Uterus (tissue), 2 donors: ENCODE measurements at regions not wholly inside any gene's neighbourhood (a gene's known extent, or its start where the extent isn't known, plus 50 kb on each side); places are given as distances from the start of the nearest gene placed in this dataset.

Experiments
- POLR2A ChIP-seq, 2 donors: fragments of 450-650 bp; IDR thresholded peaks; one replicate each; pipeline ENCODE4 v1.6.1; 2016; ENCODE audit warnings: antibody characterized with exemption in 2 of 2, mild to moderate bottlenecking in 1 of 2, moderate library complexity in 1 of 2
- TF ChIP-seq, protein P1 (sequence below), 4 experiments: fragments of 200-600 bp in 2 of 4; fragments of 450-650 bp in 2 of 4; sonication (generic) in 2 of 4; IDR thresholded peaks; one replicate each; pipeline ENCODE4 v1.5.1; 2016 to 2019; ENCODE audit warnings: antibody characterized with exemption in 4 of 4, mild to moderate bottlenecking in 2 of 4, moderate library complexity in 1 of 4

GRCh38 chr9:31601666-31602065 is 782.8 kb upstream of the ACO1 start:
- TF ChIP-seq, protein P1, sequence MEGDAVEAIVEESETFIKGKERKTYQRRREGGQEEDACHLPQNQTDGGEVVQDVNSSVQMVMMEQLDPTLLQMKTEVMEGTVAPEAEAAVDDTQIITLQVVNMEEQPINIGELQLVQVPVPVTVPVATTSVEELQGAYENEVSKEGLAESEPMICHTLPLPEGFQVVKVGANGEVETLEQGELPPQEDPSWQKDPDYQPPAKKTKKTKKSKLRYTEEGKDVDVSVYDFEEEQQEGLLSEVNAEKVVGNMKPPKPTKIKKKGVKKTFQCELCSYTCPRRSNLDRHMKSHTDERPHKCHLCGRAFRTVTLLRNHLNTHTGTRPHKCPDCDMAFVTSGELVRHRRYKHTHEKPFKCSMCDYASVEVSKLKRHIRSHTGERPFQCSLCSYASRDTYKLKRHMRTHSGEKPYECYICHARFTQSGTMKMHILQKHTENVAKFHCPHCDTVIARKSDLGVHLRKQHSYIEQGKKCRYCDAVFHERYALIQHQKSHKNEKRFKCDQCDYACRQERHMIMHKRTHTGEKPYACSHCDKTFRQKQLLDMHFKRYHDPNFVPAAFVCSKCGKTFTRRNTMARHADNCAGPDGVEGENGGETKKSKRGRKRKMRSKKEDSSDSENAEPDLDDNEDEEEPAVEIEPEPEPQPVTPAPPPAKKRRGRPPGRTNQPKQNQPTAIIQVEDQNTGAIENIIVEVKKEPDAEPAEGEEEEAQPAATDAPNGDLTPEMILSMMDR (IDR thresholded peaks at IDR 0.05), result no peak
- no peak for TF ChIP-seq POLR2A (IDR thresholded peaks at IDR 0.05)
